SU-DHL-6 (cell line): ENCODE measurements at regions not wholly inside any gene's neighbourhood (a gene's known extent, or its start where the extent isn't known, plus 50 kb on each side); places are given as distances from the start of the nearest gene placed in this dataset.
"Not testable (repeated sequence)": the region's sequence is repeated elsewhere in the genome, so short reads cannot be mapped to it uniquely, and the experiment has no call there.

Experiments
- H2AFZ ChIP-seq: fragments of 200-600 bp; sonication (generic); 2 replicates; pipeline ENCODE4 v1.6.1; 2014; ENCODE audit warnings: low read depth, mild to moderate bottlenecking, moderate library complexity, mixed read lengths, antibody characterized with exemption, low read length; ENCODE audit not compliant: severe bottlenecking
- H3F3A ChIP-seq: fragments of 200-600 bp; shearing (Covaris generic); 2 replicates; pipeline ENCODE4 v1.6.0; 2016; ENCODE audit warnings: antibody characterized with exemption, mild to moderate bottlenecking; ENCODE audit not compliant: insufficient read depth
- H3K27ac ChIP-seq: fragments of 200-600 bp; sonication (generic); 2 replicates; pipeline ENCODE4 v1.5.1; 2016; ENCODE audit warnings: low read depth, mild to moderate bottlenecking, low read length, moderate library complexity, mixed read lengths
- H3K27me3 ChIP-seq: fragments of 200-600 bp; sonication (generic), shearing (Covaris generic); 2 replicates; pipeline ENCODE4 v1.6.0; 2014; ENCODE audit warnings: mild to moderate bottlenecking, low read length
- H3K36me3 ChIP-seq: fragments of 200-600 bp; sonication (generic); 2 replicates; pipeline ENCODE4 v1.6.1; 2014; ENCODE audit warnings: mild to moderate bottlenecking, low read length, mixed read lengths
- H3K4me2 ChIP-seq: fragments of 300-600, 200-600 bp; shearing (Covaris generic), sonication (generic); 2 replicates; pipeline ENCODE4 v1.6.0; 2014; ENCODE audit warnings: low read length, low read depth, mild to moderate bottlenecking; ENCODE audit not compliant: poor library complexity, severe bottlenecking
- H3K4me3 ChIP-seq: fragments of 200-600 bp; sonication (generic); 2 replicates; pipeline ENCODE4 v1.5.1; 2014; ENCODE audit warnings: antibody characterized with exemption, low read length, mild to moderate bottlenecking, mixed read lengths; ENCODE audit not compliant: insufficient read depth, poor library complexity, severe bottlenecking
- H3K79me2 ChIP-seq: fragments of 200-600 bp; sonication (generic); 2 replicates; pipeline ENCODE4 v1.6.1; 2014; ENCODE audit warnings: mild to moderate bottlenecking, low read length, moderate library complexity; ENCODE audit not compliant: insufficient read depth
- H3K9ac ChIP-seq: fragments of 200-600 bp; sonication (generic); 2 replicates; pipeline ENCODE4 v1.7.0; 2014; ENCODE audit warnings: mild to moderate bottlenecking, low read length
- H3K9me2 ChIP-seq: fragments of 200-600 bp; sonication (generic); replicated peaks from 2 replicates; pipeline ENCODE4 v1.6.1; 2014; ENCODE audit warnings: low read length; ENCODE audit not compliant: insufficient read depth
- H3K9me3 ChIP-seq: fragments of 200-600 bp; sonication (generic); 2 replicates; pipeline ENCODE4 v1.6.1; 2014; ENCODE audit warnings: low read length, mixed read lengths; ENCODE audit not compliant: insufficient read depth
- H4K20me1 ChIP-seq: fragments of 200-600 bp; sonication (generic); 2 replicates; pipeline ENCODE4 v1.6.1; 2014; ENCODE audit warnings: low read depth, mild to moderate bottlenecking, antibody characterized with exemption, low read length, moderate library complexity, mixed read lengths
- EZH2phosphoT487 ChIP-seq: fragments of 200-600 bp; sonication (generic), shearing (Covaris generic); conservative IDR thresholded peaks from 2 replicates; pipeline ENCODE4 v1.6.1; 2018; ENCODE audit warnings: mild to moderate bottlenecking, antibody characterized with exemption, low read length, moderate library complexity, mixed read lengths
- TF ChIP-seq, protein P1 (sequence below): fragments of 200-600 bp; sonication (generic); IDR thresholded peaks from one replicate; pipeline ENCODE4 v1.5.1; 2017; ENCODE audit warnings: antibody characterized with exemption, mild to moderate bottlenecking, low read length, moderate library complexity; ENCODE audit not compliant: insufficient read depth, poor library complexity, severe bottlenecking

DNA sequence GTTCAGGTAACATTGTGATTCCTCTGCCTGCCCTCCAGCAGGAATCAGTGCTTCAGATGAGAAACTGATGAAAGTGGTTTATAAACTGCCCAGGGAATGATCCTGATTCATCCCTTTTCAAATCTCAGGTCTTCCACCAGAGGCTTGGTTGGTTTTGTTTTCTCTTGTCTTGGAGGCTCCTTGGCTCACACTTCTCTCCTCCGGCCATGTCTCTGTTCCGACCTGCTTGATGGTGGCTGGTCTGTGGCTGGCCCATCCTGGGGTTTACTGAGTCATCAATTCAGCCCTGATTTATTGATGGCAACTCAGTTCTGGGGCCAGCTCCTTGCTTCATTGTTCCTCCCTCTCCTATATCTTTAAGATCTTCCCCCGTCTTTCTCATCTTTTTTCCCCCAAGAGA lies 56.6 kb upstream of the SLC2A1 start:
- Histone ChIP-seq H3K9me3 (no peaks in the 10 kb centered on the region), H4K20me1 (no peaks in the 10 kb centered on the region), H3K9me2 (no peaks in the 10 kb centered on the region), H3K36me3 (no peaks in the 10 kb centered on the region), H3F3A (no peaks in the 10 kb centered on the region), H3K9ac (no peak overlapping the region), H3K27ac (no peak overlapping the region), H2AFZ (no peak overlapping the region), H3K4me3 (no peak overlapping the region), H3K27me3 (no peaks in the 10 kb centered on the region), H3K4me2 (no peak overlapping the region), H3K79me2 (no peaks in the 10 kb centered on the region)
- TF ChIP-seq, protein P1, sequence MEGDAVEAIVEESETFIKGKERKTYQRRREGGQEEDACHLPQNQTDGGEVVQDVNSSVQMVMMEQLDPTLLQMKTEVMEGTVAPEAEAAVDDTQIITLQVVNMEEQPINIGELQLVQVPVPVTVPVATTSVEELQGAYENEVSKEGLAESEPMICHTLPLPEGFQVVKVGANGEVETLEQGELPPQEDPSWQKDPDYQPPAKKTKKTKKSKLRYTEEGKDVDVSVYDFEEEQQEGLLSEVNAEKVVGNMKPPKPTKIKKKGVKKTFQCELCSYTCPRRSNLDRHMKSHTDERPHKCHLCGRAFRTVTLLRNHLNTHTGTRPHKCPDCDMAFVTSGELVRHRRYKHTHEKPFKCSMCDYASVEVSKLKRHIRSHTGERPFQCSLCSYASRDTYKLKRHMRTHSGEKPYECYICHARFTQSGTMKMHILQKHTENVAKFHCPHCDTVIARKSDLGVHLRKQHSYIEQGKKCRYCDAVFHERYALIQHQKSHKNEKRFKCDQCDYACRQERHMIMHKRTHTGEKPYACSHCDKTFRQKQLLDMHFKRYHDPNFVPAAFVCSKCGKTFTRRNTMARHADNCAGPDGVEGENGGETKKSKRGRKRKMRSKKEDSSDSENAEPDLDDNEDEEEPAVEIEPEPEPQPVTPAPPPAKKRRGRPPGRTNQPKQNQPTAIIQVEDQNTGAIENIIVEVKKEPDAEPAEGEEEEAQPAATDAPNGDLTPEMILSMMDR: no peak
- no peak for TF ChIP-seq EZH2phosphoT487

DNA sequence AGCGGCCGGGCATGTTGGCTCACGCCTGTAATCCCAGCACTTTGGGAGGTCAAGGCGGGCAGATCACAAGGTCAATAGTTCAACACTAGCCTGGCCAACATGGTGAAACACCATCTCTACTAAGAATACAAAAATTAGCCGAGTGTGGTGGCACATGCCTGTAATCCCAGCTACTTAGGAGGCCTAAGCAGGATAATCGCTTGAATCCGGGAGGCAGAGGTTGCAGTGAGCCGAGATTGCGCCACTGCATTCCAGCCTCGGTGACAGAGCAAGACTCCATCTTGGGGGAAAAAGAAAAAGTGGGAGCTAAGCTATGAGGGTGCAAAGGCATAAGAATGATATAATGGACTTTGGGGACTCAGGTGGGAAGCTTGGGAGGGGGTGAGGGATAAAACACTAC lies 55.9 kb upstream of the SLC2A1 start:
- H3K36me3 ChIP-seq, H3K27ac ChIP-seq, H3F3A ChIP-seq, H3K9me3 ChIP-seq, H4K20me1 ChIP-seq, H3K27me3 ChIP-seq, H3K9ac ChIP-seq, H2AFZ ChIP-seq, H3K4me3 ChIP-seq, H3K9me2 ChIP-seq, H3K4me2 ChIP-seq, H3K79me2 ChIP-seq: not testable (repeated sequence)

DNA sequence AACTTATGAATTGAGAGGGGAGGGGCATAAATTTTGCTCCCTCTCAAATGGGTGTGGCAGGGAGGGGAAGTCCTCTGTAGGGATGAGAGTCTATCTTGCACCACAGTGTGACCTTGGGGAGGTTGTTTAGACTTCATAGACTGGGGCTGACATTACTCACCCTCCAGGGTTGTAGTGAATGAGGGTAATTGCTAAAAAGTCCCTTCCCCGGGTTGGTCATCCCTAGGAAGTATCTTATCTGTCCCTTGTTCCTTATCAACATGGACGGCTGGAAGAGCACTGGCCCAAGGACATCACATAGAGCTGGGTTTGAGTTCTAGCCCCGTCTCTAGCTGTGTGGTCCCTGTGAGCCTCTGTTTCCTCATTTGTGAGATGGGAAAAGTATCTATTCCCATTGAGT lies 52.4 kb upstream of the SLC2A1 start:
- TF ChIP-seq, protein P1: no peak
- no peak for TF ChIP-seq EZH2phosphoT487
- Histone ChIP-seq H3K9me2 (no peaks in the 10 kb centered on the region), H3K27ac (no peak overlapping the region), H3K9ac (no peak overlapping the region), H3K79me2 (no peaks in the 10 kb centered on the region), H3K27me3 (no peaks in the 10 kb centered on the region), H3K4me3 (no peak overlapping the region), H3K9me3 (no peaks in the 10 kb centered on the region), H3K4me2 (no peak overlapping the region), H3K36me3 (no peaks in the 10 kb centered on the region), H3F3A (no peaks in the 10 kb centered on the region), H4K20me1 (no peaks in the 10 kb centered on the region), H2AFZ (no peak overlapping the region)

DNA sequence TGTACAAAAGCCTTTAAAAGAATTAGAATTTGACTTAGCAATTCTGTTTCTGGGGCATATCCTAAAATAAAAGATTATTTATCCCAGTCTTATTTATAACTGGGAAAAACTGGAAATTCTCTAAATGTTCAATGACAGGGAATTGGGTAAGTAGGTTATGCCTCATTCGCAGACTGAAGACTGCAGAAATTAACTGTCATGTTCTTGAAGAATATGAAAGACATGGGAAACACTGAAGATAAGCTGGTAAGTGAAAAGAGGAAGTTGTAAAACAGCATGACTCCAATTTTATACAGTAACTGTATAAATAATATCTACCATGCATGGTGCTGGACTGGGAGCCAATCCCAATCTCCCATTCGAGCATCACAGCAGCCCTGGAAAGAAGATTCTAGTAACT lies 50.6 kb upstream of the SLC2A1 start:
- no peaks in the 10 kb centered on the region for H3K79me2 ChIP-seq
- H2AFZ ChIP-seq: no peak overlapping the region
- no peaks in the 10 kb centered on the region for H3K9me3 ChIP-seq
- TF ChIP-seq EZH2phosphoT487: no peak
- TF ChIP-seq, protein P1: no peak
- no peaks in the 10 kb centered on the region for H3K9me2 ChIP-seq
- no peaks in the 10 kb centered on the region for H4K20me1 ChIP-seq
- H3K4me2 ChIP-seq: no peak overlapping the region
- H3K36me3 ChIP-seq: no peaks in the 10 kb centered on the region
- H3K27me3 ChIP-seq: no peaks in the 10 kb centered on the region
- H3F3A ChIP-seq: no peaks in the 10 kb centered on the region
- H3K27ac ChIP-seq: no peak overlapping the region
- H3K4me3 ChIP-seq: no peak overlapping the region
- no peak overlapping the region for H3K9ac ChIP-seq
